ENCODE measurements at regions not wholly inside any gene's neighbourhood (a gene's known extent, or its start where the extent isn't known, plus 50 kb on each side); places are given as distances from the start of the nearest gene placed in this dataset.

DNA sequence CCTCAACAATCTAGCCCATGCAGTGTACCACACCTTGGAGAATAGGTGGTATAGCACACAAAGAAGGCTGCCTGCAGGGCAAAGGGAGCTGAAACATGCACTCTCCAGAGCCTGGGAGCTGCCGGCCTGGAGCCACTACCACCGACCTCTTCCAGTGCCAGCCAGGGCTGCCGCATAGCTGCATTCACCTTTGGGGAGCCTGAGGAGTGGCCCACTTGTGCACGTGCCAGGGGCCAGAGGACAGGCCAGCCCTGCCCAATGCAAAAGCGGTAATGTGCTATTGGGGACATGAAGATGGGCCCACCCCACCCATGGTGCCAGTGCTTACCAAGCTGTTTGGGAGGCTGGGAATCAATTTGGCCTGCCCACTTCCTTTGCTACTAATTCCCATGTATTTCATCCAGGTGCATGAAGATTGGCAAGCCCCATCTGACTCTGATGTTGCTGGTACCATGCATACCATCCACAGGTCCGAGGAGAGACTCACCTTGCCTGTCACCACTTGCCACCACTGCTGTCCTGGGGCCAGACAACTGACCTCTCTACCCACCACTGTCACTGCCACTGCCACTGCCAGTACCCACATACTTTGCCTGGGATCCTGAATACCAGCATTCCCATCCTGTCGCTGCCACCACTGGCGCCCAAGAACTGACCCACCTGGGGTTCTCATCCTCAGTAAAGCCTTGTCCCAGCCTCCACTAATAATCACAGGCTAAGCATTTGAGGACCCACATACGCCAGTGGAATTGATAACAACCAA is 506.9 kb downstream of the MAGEB5 start:
- Histone ChIP-seq H3K36me3 (no peaks in the 10 kb centered on the region), H3K4me1 (no peaks in the 10 kb centered on the region), H3K27me3 (no peaks in the 10 kb centered on the region), H3K27ac (no peak overlapping the region), H3K4me3 (no peak overlapping the region), H3K9me3 (no peaks in the 10 kb centered on the region)
- intact Hi-C loops (cut with DNase I), result no loop called here
- no peak for TF ChIP-seq POLR2AphosphoS5 (IDR thresholded peaks at IDR 0.05; ENCODE audit: insufficient read depth in 1 of 2, low read depth in 1 of 2)
- TF ChIP-seq POLR2A (IDR thresholded peaks at IDR 0.05), result no peak
- TF ChIP-seq, protein P1, sequence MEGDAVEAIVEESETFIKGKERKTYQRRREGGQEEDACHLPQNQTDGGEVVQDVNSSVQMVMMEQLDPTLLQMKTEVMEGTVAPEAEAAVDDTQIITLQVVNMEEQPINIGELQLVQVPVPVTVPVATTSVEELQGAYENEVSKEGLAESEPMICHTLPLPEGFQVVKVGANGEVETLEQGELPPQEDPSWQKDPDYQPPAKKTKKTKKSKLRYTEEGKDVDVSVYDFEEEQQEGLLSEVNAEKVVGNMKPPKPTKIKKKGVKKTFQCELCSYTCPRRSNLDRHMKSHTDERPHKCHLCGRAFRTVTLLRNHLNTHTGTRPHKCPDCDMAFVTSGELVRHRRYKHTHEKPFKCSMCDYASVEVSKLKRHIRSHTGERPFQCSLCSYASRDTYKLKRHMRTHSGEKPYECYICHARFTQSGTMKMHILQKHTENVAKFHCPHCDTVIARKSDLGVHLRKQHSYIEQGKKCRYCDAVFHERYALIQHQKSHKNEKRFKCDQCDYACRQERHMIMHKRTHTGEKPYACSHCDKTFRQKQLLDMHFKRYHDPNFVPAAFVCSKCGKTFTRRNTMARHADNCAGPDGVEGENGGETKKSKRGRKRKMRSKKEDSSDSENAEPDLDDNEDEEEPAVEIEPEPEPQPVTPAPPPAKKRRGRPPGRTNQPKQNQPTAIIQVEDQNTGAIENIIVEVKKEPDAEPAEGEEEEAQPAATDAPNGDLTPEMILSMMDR (IDR thresholded peaks at IDR 0.05), result no peak
- DNase-seq (ENCODE audit: extremely low spot score in 2 of 2), result no peak

- Histone ChIP-seq H3K36me3 (no peaks in the 10 kb centered on the region), H3K27me3 (no peaks in the 10 kb centered on the region), H3K9me3 (no peaks in the 10 kb centered on the region), H3K27ac (no peak overlapping the region), H3K4me1 (no peaks in the 10 kb centered on the region), H3K4me3 (no peak overlapping the region)
- TF ChIP-seq, protein P1 (IDR thresholded peaks at IDR 0.05), result no peak
- TF ChIP-seq POLR2A (IDR thresholded peaks at IDR 0.05), result no peak
- no peak for TF ChIP-seq POLR2AphosphoS5 (IDR thresholded peaks at IDR 0.05; ENCODE audit: insufficient read depth in 1 of 2, low read depth in 1 of 2)
- intact Hi-C loops (cut with DNase I), result no loop called here
- no peak for DNase-seq (ENCODE audit: extremely low spot score in 2 of 2)
Measured at GRCh38 chrX:26672571-26672970, 456.6 kb downstream of the MAGEB5 start.

- intact Hi-C loops (cut with DNase I), result no loop called here
- no peak overlapping the region for H3K27ac ChIP-seq
- no peaks in the 10 kb centered on the region for H3K9me3 ChIP-seq
- H3K4me3 ChIP-seq, result no peak overlapping the region
- no peaks in the 10 kb centered on the region for H3K4me1 ChIP-seq
- H3K36me3 ChIP-seq, result no peaks in the 10 kb centered on the region
- no peaks in the 10 kb centered on the region for H3K27me3 ChIP-seq
- TF ChIP-seq POLR2AphosphoS5 (IDR thresholded peaks at IDR 0.05; ENCODE audit: insufficient read depth in 1 of 2, low read depth in 1 of 2), result no peak
- TF ChIP-seq POLR2A (IDR thresholded peaks at IDR 0.05), result no peak
- TF ChIP-seq, protein P1 (IDR thresholded peaks at IDR 0.05), result no peak
- DNase-seq (ENCODE audit: extremely low spot score in 2 of 2), result no peak
Measured at GRCh38 chrX:26670521-26670920, 454.6 kb downstream of the MAGEB5 start.

GRCh38 chrX:26664919-26665318 is 448.9 kb downstream of the MAGEB5 start:
- TF ChIP-seq POLR2AphosphoS5 (IDR thresholded peaks at IDR 0.05; ENCODE audit: insufficient read depth in 1 of 2, low read depth in 1 of 2), result no peak
- no peak for TF ChIP-seq POLR2A (IDR thresholded peaks at IDR 0.05)
- H3K27me3 ChIP-seq, result no peaks in the 10 kb centered on the region
- no peak overlapping the region for H3K4me3 ChIP-seq
- H3K4me1 ChIP-seq, result no peaks in the 10 kb centered on the region
- H3K36me3 ChIP-seq, result no peaks in the 10 kb centered on the region
- intact Hi-C loops (cut with DNase I), result no loop called here
- no peaks in the 10 kb centered on the region for H3K9me3 ChIP-seq
- no peak overlapping the region for H3K27ac ChIP-seq
- no peak for DNase-seq (ENCODE audit: extremely low spot score in 2 of 2)

DNA sequence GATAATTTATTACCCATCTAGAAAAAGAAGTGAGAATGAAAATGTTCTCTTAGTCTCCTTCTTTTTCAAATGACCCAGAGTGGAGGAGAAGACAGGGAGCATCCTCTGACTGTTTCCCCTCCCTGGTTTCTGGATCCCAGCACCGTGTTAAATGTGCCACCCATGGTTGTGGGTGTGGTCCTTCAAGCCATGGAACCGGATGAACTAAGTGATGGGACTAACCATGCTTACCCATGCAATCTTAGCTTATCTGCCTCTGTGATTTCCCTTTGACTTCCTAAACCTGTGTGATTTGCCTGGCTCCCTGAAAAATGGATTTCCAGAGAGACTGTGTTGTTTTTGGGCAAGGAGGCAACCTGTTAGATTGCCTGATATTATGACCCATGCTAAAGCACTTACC is 437.1 kb downstream of the MAGEB5 start:
- Histone ChIP-seq H3K4me3 (no peak overlapping the region), H3K27ac (no peak overlapping the region), H3K9me3 (peaks cover 14% of the 10 kb centered on the region), H3K4me1 (no peaks in the 10 kb centered on the region), H3K27me3 (no peaks in the 10 kb centered on the region), H3K36me3 (no peaks in the 10 kb centered on the region)
- intact Hi-C loops (cut with DNase I), result no loop called here
- TF ChIP-seq POLR2AphosphoS5 (IDR thresholded peaks at IDR 0.05; ENCODE audit: insufficient read depth in 1 of 2, low read depth in 1 of 2) (no peak), POLR2A (IDR thresholded peaks at IDR 0.05) (no peak)
- TF ChIP-seq, protein P1 (IDR thresholded peaks at IDR 0.05), result no peak
- no peak for DNase-seq (ENCODE audit: extremely low spot score in 2 of 2)

All from vagina (tissue), 2 donors.